HG03558 (cell line): ENCODE measurements at regions not wholly inside any gene's neighbourhood (a gene's known extent, or its start where the extent isn't known, plus 50 kb on each side); places are given as distances from the start of the nearest gene placed in this dataset.

Experiments
- ATAC-seq: cut with Tn5 transposase; IDR thresholded peaks from one replicate; pipeline ENCODE4 v1.9.1; 2021; ENCODE audit warnings: moderate number of reproducible peaks; ENCODE audit not compliant: unreplicated experiment; ENCODE audit errors: extremely low read depth

- ATAC-seq: no peak
These were observed 95.6 kb upstream of the ARHGAP20 start for GRCh38 chr11:110807801-110808200.

GRCh38 chr11:110805756-110806155 lies 93.5 kb upstream of the ARHGAP20 start:
- no peak for ATAC-seq

GRCh38 chr11:110802162-110802561 lies 89.9 kb upstream of the ARHGAP20 start:
- ATAC-seq: no peak

GRCh38 chr11:110801328-110801727 lies 89.1 kb upstream of the ARHGAP20 start:
- no peak for ATAC-seq

GRCh38 chr11:110798201-110798900 lies 86.1 kb upstream of the ARHGAP20 start:
- ATAC-seq: no peak

GRCh38 chr11:110797453-110797852 lies 85.2 kb upstream of the ARHGAP20 start:
- ATAC-seq: peak; percentile 91

GRCh38 chr11:110795112-110795624 lies 82.9 kb upstream of the ARHGAP20 start:
- ATAC-seq: no peak

- no peak for ATAC-seq
These were observed 81.3 kb upstream of the ARHGAP20 start for GRCh38 chr11:110793556-110793955.

- no peak for ATAC-seq
These were observed 79.4 kb upstream of the ARHGAP20 start for GRCh38 chr11:110791621-110792020.

GRCh38 chr11:110787680-110788079 lies 75.4 kb upstream of the ARHGAP20 start:
- no peak for ATAC-seq

- ATAC-seq: no peak
These were observed 74.1 kb upstream of the ARHGAP20 start for GRCh38 chr11:110786226-110786902.

GRCh38 chr11:110785398-110785797 lies 73.2 kb upstream of the ARHGAP20 start:
- ATAC-seq: no peak

- no peak for ATAC-seq
These were observed 70.4 kb upstream of the ARHGAP20 start for GRCh38 chr11:110782616-110783015.

- ATAC-seq: no peak
These were observed 66.9 kb upstream of the ARHGAP20 start for GRCh38 chr11:110779108-110779507.

GRCh38 chr11:110778343-110778742 lies 66.1 kb upstream of the ARHGAP20 start:
- no peak for ATAC-seq

- no peak for ATAC-seq
These were observed 65.5 kb upstream of the ARHGAP20 start for GRCh38 chr11:110777775-110778174.

- ATAC-seq: no peak
These were observed 63.8 kb upstream of the ARHGAP20 start for GRCh38 chr11:110776081-110776480.

GRCh38 chr11:110774138-110775014 lies 62.1 kb upstream of the ARHGAP20 start:
- ATAC-seq: no peak

GRCh38 chr11:110773442-110773841 lies 61.2 kb upstream of the ARHGAP20 start:
- ATAC-seq: no peak

GRCh38 chr11:110772863-110773262 lies 60.6 kb upstream of the ARHGAP20 start:
- no peak for ATAC-seq

- no peak for ATAC-seq
These were observed 54.1 kb upstream of the ARHGAP20 start for GRCh38 chr11:110766316-110766715.
